Endothelial cell (in vitro differentiated cells): ENCODE measurements at regions not wholly inside any gene's neighbourhood (a gene's known extent, or its start where the extent isn't known, plus 50 kb on each side); places are given as distances from the start of the nearest gene placed in this dataset.
"Not testable (repeated sequence)": the region's sequence is repeated elsewhere in the genome, so short reads cannot be mapped to it uniquely, and the experiment has no call there.

Experiments
- DNase-seq: peaks from one replicate; pipeline ENCODE4 v3.0.0; 2021; ENCODE audit warnings: low spot score
- H3K27ac Mint-ChIP-seq: one replicate; pipeline ENCODE4 v1.8.0; 2021; ENCODE audit warnings: mixed read lengths, inconsistent platforms; ENCODE audit not compliant: unreplicated experiment
- H3K27me3 Mint-ChIP-seq: one replicate; pipeline ENCODE4 v1.8.0; 2021; ENCODE audit warnings: mild to moderate bottlenecking, moderate library complexity, mixed read lengths, inconsistent platforms; ENCODE audit not compliant: unreplicated experiment
- H3K36me3 Mint-ChIP-seq: one replicate; pipeline ENCODE4 v1.8.0; 2021; ENCODE audit warnings: mild to moderate bottlenecking, low read depth, mixed read lengths, inconsistent platforms; ENCODE audit not compliant: unreplicated experiment
- H3K4me1 Mint-ChIP-seq: one replicate; pipeline ENCODE4 v1.8.0; 2021; ENCODE audit warnings: mild to moderate bottlenecking, mixed read lengths, inconsistent platforms; ENCODE audit not compliant: unreplicated experiment
- H3K4me3 Mint-ChIP-seq: one replicate; pipeline ENCODE4 v1.8.0; 2021; ENCODE audit warnings: mild to moderate bottlenecking, mixed read lengths, inconsistent platforms; ENCODE audit not compliant: unreplicated experiment
- H3K9me3 Mint-ChIP-seq: one replicate; pipeline ENCODE4 v1.8.0; 2021; ENCODE audit warnings: mixed read lengths, inconsistent platforms; ENCODE audit not compliant: unreplicated experiment
- CTCF ChIP-seq: fragments of 200-600 bp; sonication (generic); IDR thresholded peaks from one replicate; pipeline ENCODE4 v1.5.0; 2021; ENCODE audit warnings: antibody characterized with exemption; ENCODE audit not compliant: unreplicated experiment

DNA sequence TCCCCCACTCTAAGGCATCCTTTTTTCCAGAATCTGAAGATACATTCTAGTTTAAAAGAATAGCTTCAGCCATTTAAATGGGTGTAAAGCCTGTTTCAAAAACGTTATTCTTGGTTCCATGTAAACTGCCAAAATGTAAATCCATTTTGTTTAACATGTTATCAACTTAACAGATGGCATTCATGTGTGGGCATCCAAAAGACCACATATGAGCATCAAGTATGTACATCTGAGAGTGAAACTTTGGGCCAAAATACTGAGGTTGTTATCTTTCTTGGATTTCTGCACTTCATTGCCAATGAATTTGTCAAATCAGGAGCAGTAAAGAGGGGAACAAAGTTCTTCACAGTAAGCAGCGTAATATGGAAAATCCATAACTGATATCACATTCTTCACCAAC is 395.4 kb downstream of the ZNF804A start:
- no peak overlapping the region for H3K27ac Mint-ChIP-seq
- H3K4me3 Mint-ChIP-seq, result no peak overlapping the region
- H3K36me3 Mint-ChIP-seq, result no peaks in the 10 kb centered on the region
- H3K9me3 Mint-ChIP-seq, result no peaks in the 10 kb centered on the region
- DNase-seq, result no peak
- no peak for TF ChIP-seq CTCF
- no peaks in the 10 kb centered on the region for H3K4me1 Mint-ChIP-seq
- H3K27me3 Mint-ChIP-seq, result no peaks in the 10 kb centered on the region

GRCh38 chr2:185006481-185006880 is 408.2 kb downstream of the ZNF804A start:
- Mint-ChIP-seq H3K27me3 (no peaks in the 10 kb centered on the region), H3K4me1 (no peaks in the 10 kb centered on the region), H3K4me3 (no peak overlapping the region), H3K9me3 (no peaks in the 10 kb centered on the region), H3K27ac (no peak overlapping the region), H3K36me3 (no peaks in the 10 kb centered on the region)
- no peak for DNase-seq
- no peak for TF ChIP-seq CTCF

GRCh38 chr2:185012643-185013042 is 414.3 kb downstream of the ZNF804A start:
- Mint-ChIP-seq H3K27ac (no peak overlapping the region), H3K9me3 (no peaks in the 10 kb centered on the region), H3K4me3 (no peak overlapping the region), H3K36me3 (peaks cover 3% of the 10 kb centered on the region), H3K4me1 (no peaks in the 10 kb centered on the region), H3K27me3 (no peaks in the 10 kb centered on the region)
- no peak for DNase-seq
- TF ChIP-seq CTCF, result no peak

- no peak for TF ChIP-seq CTCF
These were observed 415.7 kb downstream of the ZNF804A start for GRCh38 chr2:185014076-185014475.

DNA sequence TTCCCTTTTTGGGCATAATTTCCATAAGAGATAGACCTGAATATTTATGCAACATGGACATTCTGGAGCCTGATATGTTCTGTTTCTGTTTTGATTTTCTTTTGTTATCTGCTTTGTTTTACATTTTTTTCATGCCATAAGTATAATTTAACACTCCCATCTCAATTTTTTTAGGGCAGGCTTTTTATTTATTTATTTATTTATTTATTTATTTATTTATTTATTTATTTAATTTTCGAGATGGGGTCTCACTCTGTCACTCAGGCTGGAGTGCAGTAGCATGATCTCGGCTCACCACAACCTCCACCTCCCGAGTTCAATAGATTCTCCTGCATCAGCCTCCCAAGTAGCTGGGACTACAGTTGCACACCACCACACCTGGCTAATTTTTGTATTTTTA is 427.6 kb downstream of the ZNF804A start:
- H3K27me3 Mint-ChIP-seq, H3K9me3 Mint-ChIP-seq, H3K4me1 Mint-ChIP-seq, H3K36me3 Mint-ChIP-seq, DNase-seq, H3K27ac Mint-ChIP-seq, H3K4me3 Mint-ChIP-seq: not testable (repeated sequence)

More at GRCh38 chr2:185014076-185014475, 415.7 kb downstream of the ZNF804A start:
- H3K4me3 Mint-ChIP-seq, result no peak overlapping the region
- no peaks in the 10 kb centered on the region for H3K27me3 Mint-ChIP-seq
- DNase-seq, result no peak
- H3K36me3 Mint-ChIP-seq, result peaks cover 3% of the 10 kb centered on the region
- H3K4me1 Mint-ChIP-seq, result no peaks in the 10 kb centered on the region
- H3K27ac Mint-ChIP-seq, result no peak overlapping the region
- H3K9me3 Mint-ChIP-seq, result no peaks in the 10 kb centered on the region

DNA sequence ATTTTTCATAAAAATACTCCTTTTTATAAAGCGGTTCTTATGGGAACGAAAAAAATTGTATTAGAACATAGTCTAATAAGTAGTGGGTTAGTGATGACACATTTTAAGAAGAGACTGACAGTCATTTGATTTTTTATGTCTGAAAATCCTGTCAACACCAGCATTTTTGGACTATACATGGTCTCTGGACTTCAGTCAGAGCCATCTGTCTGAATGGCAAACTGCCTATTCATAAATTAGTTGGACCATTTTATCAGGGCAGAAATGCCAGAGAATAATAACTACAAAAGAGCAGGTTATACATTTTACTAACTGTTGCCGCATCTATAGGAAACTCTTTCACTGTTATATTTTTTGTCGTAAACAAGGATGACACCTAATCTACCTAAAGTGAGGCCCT is 437.6 kb downstream of the ZNF804A start:
- no peak for DNase-seq
- Mint-ChIP-seq H3K4me1 (no peaks in the 10 kb centered on the region), H3K27ac (no peak overlapping the region), H3K36me3 (no peaks in the 10 kb centered on the region), H3K4me3 (no peak overlapping the region), H3K9me3 (no peaks in the 10 kb centered on the region), H3K27me3 (no peaks in the 10 kb centered on the region)
- TF ChIP-seq CTCF, result no peak
